ENCODE measurements at regions not wholly inside any gene's neighbourhood (a gene's known extent, or its start where the extent isn't known, plus 50 kb on each side); places are given as distances from the start of the nearest gene placed in this dataset.

DNA sequence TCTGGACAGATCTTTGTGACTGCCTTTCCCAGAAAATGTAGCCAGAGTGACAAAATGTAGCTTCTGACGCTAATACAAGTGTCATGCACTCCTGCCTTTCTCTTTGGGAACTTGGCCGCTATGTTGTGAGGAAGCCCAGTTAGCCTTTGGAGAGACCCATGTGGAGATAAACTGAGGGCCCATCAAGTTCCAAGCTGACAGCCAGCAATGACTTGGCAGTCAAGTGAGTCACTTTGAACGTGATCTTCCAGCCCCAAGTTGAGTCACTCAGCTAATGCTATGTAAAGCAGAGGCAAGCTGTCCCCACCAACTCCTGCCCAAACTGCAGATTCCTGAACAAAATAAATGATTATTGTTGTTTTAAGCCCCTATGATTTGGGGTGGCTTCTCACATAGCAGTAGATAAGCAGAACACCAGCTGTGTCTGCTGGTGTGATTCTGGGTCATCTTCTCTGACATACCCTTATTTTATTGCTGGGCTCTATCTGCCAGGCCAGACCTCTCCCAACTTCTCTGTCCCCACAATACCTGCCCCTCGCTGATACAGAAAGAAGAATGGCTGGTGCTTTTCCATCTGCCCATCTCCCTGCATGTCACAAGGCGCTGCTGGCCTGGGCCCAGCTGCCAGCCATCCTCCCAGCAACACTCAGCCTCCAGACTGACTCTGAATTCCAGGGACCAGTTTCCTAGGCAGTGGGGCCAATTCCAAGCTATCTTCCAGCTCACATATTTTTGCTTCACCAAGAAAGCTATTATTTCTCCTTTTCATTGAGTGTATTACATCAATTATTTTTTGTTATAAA lies 274.8 kb downstream of the LRFN2 start:
- no peak for DNase-seq (ENCODE audit: low read depth)

DNA sequence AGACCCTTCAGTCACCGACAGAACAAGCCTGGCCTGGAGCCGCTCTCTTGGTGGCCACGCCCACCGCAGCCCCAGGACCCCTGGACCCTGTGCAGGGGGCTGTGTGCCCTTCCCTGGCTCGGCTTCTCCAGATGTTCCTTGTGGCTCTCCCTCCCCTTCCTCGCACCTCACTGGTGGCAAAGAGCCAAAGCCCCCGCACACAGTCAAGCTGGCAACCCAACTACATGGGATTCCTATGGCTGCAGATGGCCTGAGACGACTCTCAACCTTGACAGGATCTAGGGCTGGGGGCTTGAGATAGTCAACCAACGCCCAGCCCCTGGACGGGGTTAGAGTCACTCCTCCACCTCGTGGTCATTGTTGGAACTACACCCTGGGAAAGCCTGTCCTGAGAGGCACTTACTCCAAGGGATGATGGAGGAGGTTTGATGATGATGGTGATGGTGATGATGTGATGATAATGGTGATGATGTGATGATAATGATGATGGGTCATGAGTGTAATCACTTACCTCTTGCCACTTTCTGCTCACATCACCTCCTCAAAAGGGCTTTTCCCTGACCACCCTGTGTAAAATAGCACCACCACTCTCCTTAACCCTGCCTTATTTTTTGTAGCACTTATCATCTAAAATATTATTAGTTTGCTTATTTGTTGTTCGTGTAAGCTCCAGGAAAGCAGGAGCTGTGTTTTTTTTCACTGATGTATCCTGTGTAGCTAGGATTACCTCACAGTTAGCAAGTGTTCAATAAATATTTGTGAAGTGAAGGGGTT lies 278.4 kb downstream of the LRFN2 start:
- DNase-seq (ENCODE audit: low read depth) = peak; percentile 3

DNA sequence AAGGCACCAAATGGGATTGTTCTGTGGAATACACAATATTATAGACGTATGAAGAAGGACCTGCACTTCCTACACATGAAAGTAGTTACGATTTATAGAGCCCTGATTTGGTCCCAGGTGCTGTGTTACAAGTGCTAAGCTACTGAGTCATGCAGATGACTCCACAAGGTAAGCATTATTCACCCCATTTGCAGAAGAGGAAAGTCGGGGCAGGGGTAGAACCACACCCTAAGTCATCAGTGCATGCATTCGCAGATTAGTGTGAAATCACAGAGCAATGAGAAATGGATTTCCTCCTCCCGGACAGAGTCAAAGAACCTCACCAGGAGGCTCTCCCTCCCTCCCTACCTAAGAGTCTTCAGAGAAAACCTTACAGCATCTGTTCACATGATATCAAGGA lies 279.5 kb downstream of the LRFN2 start:
- no peak for DNase-seq (ENCODE audit: low read depth)

DNA sequence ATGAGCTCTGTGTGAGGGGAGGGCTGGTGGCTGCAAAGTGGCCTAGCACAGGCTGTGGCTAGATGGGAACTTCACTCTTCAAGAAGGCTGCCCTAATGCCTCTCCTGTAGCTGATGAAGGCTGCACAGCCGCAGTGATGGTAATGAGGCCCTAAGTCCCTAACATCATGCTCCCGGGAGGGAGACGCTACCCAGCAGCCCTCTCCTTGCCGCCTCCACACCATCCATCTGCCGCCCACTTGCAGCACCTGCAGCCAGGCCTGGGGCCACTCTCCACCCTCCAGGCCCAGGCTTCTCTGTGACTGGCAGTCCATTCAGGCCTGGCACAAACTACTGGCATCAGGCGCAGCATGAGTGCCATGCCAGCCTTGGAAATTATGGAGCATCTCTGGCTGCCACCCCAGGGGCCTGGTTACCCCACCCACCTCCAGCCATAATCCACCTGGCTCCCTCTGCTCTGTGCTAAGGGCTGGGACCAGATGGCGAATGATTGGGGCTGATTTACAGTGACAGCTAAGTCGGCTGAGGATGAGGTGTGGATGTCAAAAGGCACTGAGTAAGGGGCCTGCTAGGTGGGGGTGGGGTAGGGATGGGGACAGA lies 284.2 kb downstream of the LRFN2 start:
- DNase-seq (ENCODE audit: low read depth) = no peak

DNA sequence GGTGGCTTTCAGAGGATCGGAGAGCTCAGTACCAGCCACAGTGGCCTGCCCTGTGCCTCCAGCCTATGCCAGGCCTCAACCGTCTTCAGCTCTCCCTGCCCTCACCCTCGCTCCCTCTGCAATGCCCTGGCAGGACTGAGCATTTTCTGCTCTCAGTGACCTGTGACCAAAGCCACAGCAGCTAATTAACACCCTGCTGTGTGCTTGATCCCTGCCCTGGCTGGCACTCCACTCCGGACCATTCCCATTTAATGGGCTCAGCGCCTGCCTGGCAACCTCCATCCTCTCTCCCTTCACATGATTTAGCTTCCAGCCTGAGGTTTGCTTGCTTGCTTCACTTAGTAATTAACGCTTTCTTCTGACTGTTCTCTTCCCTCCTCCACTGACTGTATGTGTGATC lies 287.5 kb downstream of the LRFN2 start:
- no peak for DNase-seq (ENCODE audit: low read depth)

DNA sequence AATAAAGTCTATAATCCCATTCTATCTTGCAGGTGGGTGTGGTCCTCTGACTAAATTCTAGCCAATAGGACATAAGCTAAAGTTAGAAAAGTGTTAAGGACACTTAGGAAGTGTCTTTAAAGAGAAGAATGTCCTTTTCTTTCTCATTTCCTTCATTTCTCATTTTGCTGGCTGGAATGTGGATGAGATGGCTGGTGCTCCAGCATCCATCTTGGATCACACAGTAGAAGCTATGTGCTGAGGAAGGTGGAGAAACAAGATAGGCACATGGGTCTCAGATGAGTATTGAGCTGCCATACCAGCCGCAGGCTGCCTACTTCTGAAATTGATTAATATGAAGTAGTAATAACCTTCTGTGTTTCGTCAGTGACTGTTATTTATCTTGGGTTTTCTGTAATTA lies 289.0 kb downstream of the LRFN2 start:
- DNase-seq (ENCODE audit: low read depth) = no peak

DNA sequence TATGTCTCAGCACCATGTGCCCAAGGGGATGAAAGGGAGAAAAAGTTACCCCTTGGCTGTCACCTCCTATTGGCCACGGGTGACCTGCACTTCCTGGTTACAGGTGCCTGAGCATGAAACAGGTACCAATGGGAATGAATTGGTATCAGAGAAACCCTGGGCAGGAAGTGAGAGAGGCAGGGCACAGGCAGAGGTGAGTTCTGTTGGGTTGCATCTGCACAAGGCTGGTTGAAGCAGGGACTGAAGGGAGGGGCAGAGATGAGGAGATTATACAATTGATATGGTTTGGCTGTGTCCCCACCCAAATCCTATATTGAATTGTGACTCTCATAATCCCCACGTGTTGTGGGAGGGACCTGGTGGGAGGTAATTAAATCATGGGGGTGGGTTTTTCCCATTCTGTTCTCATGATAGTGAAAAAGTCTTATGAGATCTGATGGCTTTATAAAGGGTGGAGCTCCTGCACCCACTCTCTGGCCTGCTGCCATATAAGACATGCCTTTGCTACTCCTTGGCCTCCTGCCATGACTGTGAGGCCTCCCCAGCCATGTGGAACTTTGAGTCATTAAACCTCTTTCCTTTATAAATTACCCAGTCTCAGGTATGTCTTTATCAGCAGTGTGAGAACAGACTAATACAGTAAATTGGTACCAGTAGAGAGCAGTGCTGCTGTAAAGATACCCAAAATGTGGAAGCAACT lies 291.8 kb downstream of the LRFN2 start:
- DNase-seq (ENCODE audit: low read depth) = no peak

DNA sequence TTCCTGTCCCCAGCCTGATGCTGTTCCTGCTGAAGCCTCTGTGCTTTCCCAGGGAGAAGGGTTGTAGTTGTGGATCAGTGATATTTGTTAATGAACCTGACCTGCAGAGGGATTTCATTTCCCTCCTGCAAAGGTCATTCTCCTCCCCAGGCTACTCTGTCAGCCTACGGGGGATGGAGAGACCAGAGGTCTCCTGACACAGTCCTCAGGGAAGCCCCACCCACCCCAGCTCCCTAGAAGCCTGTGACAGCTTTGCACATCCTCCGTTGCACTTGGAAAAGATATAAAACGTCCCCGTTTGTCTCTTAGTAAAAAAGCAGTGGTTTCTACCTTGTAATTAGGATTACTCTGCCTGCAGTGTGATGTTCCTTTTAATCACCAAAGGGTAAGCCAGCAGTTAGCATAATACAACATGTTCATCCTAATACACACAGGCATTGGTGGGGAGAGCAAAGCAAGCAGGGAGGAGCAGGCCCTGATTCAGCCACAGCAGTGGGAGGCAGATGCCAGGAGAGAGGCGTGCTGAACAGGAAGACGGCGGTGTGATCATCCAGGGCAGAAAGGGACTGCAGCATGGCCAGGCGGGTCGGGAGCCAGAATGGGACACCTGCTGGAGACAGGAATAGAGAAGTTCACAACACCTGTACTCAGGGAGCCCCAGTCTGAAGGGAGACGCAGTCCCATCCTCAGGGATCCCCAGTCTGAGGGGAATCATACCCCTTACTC lies 293.5 kb downstream of the LRFN2 start:
- DNase-seq (ENCODE audit: low read depth) = no peak

DNA sequence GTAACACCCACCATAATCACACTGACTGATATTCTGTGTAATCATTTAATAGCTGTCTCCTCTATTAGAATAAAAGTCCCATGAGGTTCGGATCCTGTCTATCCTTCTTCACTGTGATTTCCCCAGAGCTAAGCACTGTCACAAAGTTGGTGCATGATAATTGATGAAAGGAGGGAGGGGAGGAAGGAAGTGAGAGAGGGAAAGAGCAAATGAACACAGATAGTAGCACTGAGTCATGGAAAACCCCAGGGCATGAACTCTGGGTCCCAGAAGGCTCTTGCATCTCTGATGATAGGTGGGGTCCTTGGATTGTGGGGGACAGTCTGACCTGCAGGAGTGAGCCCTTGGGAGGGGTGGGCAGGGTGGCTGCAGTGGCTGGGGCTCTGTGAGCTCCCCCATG lies 294.1 kb downstream of the LRFN2 start:
- no peak for DNase-seq (ENCODE audit: low read depth)

DNA sequence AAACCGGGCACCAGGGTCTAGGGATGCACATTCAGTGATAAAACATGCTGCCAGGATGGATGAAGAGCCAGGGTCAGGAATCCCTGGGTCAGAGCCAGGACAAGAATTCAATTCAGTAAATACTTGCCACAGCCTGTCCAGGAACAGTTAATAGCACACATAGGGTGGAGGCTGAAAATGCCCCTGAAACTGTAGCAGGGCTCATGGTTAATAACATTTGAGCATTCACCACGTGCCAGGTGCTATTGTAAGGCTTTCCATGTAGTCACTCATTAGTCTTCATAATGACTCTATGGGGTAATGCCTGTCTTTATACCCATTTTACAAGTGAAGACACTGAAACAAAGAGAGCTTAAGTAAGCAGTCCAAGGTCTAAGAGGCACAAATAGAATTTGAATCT lies 296.3 kb downstream of the LRFN2 start:
- no peak for DNase-seq (ENCODE audit: low read depth)

DNA sequence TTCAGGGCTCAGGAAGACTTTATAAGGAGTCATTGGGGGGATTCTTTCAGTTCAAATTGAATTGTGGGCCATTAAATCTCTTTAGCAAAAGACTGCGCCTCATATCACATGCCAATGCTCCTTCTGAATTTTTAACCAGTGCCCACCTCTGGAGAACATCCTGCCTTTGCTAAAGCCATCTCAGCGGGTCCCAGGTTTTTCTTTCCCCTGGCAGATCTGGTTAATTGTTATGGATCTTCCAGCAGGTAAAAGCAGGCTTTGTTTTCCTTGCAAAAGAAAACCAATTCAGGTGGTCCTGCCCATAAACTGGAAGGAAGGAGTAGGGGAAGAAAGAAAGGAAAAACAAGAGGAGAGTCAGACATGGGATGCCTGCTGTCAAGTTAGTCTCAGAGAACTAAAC lies 298.2 kb downstream of the LRFN2 start:
- no peak for DNase-seq (ENCODE audit: low read depth)

DNA sequence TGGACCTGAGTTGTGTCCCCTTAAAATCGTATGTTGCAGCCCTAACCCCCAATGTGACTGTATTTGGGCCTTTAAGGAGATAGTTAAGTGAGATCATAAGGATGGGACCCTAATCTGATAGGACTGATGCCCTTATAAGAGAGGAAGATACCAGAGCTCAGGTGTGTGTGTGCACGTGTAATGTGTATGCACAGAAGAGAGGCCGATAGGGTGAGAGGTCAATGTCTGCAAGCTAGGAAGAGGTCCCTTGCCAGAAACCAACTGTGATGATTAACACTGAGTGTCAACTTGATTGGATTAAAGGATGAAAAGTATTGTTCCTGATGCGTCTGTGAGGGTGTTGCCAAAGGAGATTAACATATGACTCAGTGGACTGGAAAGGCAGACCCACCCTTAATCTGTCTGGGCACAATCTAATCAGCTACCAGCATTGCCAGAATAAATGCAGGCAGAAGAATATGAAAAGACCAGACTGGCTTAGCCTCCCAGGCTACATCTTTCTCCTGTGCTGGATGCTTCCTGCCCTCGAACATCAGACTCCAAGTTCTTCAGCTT lies 299.8 kb downstream of the LRFN2 start:
- no peak for DNase-seq (ENCODE audit: low read depth)

DNA sequence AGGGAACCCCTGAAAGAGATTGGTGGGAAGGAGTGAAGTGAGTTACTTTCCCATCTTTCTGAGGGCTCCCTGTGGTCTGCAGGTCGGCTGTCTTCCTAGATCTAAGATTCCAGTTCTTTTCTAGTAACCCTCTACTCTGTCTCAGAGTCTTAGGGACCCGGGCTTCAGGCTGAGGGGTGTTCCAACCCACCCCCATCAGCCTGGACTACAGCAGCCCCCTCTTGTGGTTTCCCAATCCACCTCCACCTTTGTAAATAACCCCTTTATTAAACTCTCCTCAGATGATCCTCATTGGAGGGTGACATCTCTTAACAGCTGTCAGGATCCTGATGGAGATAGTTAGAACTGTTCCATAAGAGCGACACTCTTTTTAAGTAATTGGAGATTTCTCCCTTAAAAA lies 300.4 kb downstream of the LRFN2 start:
- DNase-seq (ENCODE audit: low read depth) = no peak

DNA sequence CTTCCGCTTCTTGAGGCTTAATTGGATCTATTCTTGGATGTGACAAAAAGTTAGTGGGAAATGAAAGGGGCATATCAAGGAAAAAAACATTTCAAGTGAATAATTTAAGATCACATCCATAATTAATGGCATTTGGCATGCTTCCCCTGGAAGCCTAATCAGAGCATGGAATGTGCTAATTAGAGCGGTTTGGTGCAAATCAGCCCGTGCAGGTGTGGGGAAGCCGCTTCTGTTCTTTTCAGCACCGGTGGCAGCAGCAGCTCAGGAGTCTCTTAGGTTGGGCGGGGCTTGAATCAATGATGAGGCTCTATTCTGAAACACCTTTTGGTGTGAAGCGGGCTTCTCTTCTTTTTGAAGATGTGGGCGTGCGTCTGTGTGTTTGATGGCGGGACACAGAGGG lies 301.2 kb downstream of the LRFN2 start:
- DNase-seq (ENCODE audit: low read depth) = no peak

DNA sequence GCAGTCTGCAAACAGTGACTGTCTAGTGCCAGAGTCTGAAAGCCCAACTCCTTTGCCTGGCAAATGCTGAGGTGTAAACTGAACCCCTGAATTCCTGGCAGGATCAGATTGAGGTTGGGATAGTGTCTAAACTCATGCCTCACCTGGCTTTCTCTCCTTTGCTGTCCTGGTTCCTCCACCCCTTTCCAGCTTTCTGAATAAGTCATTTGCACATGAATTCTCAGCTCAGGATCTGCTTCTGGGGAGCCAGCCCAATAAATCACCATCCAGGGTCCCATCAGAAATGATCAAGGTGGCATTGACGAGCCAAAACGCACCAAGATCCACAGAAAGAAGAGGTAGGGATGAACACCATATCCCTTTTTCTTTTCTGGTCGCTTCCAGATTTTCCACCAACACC lies 301.6 kb downstream of the LRFN2 start:
- no peak for DNase-seq (ENCODE audit: low read depth)

DNA sequence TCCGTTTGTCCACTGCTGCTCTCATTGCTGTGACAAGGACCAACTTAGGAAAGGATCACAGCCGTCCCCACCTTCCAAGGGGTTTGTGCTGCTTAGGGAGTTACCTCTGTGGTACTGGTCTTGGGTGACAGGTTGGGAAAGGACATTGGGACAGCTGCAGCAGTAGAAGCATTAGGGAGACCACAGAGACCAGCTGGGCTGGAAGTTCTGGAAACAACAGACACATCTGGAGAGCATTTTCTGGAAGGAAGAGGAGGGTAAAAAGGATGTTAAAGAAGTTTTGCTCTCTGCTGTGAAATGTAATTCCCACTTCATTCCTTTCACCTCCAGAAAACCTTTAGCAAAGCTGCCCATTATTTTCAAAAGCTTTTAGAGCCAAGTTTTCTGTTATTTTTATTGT lies 304.2 kb downstream of the LRFN2 start:
- no peak for DNase-seq (ENCODE audit: low read depth)

DNA sequence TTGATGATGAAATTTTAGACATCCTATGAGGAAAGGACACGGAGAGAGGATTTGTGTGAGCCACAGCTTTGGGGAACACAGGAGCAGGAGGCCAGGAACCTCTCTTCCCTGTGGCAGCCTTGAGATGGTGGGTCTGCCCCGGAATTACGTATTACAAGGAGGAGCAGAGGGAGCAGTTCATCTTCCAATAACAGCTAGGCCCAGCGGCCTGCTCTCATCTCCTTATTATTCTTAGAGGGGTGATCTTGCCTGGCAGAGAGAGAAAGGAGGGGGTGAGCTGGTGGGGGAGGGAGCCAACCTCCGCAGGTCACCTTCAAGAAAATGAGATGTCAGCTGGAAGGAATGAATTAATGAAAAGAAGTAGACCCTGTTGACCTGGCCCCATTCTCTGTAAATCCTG lies 305.8 kb downstream of the LRFN2 start:
- DNase-seq (ENCODE audit: low read depth) = no peak

DNA sequence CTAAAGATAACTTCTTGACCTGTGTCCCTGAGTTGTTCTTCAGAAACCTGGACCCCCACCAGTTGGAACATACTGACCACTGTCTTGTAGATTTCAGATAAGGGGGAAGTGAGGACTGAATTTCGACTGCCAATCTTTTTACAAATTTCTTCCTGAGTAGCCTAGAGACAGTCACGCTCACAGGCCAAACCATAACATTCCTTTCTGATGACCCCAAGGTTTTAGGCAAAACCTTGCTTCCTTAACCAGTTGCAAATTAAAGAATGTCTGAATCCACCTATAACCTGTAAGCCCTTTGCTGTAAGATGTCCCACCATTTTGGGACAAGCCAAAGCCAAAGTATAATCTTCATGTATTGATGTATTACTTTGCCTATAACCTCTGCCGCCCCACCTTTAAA lies 306.9 kb downstream of the LRFN2 start:
- no peak for DNase-seq (ENCODE audit: low read depth)

DNA sequence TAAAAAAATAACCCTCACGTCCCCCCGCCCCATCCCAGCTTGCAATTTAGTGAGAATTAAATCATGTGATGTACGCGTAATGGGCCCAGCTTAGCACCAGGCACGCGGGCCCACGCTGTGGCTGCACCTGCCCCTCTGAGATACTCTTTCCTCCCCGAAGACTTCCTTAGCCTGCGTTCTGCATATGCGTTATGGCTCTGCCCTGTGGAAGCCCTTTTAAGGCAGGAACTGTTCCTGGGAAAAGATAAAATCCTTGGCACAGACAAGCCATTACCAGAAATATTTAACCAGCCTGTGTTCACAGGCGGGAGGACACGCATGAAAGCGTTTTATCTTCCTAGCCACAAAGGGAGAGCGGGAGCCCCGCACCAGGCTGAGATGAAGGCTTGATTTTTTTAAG lies 311.0 kb downstream of the LRFN2 start:
- DNase-seq (ENCODE audit: low read depth) = no peak

DNA sequence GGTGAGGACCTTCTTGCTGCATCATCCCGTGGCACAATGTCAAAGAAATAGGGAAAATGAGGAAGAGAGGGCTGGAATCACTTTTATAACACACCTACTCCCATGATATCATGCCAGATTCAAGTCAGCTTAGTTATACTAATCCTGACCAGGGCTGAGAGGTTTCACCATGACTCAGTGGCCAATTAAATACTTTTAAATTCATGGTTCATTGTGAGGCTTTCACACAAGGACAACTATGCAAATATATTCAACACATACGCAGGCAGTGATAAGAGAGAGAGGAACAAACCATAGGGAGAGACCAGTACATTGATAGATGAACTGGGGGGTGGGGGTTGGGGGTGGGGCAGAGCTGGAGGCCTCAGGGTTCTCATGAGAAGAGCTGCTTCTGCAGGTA lies 313.1 kb downstream of the LRFN2 start:
- DNase-seq (ENCODE audit: low read depth) = no peak

DNA sequence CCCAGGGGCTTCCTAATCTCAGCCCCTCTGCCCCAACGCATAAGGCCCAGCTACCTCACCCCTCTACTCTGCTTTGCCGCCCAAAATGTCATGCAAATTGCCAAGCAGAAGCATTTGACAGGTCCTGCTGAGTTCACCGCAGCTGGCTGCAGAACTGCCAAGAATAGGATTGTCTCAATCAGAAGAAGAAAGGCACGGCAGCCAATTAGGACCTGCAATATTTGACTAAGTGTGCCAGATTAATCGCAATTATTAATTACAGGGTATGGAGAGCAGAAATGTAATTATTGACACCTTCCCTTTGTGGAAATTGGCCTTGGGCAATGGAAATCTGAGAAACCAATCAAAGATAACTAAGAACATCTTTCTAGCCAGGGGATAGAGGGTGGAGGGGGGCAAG lies 318.6 kb downstream of the LRFN2 start:
- DNase-seq (ENCODE audit: low read depth) = no peak

DNA sequence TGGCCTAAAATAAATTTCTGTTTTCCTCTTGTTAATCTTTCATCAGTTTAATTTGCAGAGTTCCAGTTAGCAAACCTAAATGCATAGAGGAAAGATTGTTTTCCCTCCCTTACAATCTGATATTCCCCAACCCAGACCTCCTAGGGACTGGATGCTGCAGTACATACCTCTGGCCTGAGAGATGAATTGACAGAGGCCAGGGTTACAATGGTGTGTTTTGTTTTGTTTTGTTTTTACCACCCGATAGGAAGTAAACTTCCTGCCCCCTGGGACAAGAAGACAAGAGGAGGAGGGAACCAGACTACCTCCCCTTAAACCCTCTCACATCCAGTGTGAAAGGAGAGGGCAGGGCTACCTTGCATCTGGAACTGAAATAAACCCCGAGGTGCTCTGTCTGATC lies 319.0 kb downstream of the LRFN2 start:
- no peak for DNase-seq (ENCODE audit: low read depth)

Data from HS-5 (cell line).